Fibroblast of villous mesenchyme (primary cell): ENCODE measurements at regions not wholly inside any gene's neighbourhood (a gene's known extent, or its start where the extent isn't known, plus 50 kb on each side); places are given as distances from the start of the nearest gene placed in this dataset.
"Not testable (repeated sequence)": the region's sequence is repeated elsewhere in the genome, so short reads cannot be mapped to it uniquely, and the experiment has no call there.

Source experiments
- DNase-seq: peaks from one replicate; pipeline ENCODE4 v3.0.0-alpha.2; 2010; ENCODE audit warnings: low read depth
- H3K4me3 ChIP-seq: 2 replicates; pipeline ENCODE4 v1.5.1; 2011; ENCODE audit warnings: low read depth, mild to moderate bottlenecking, low read length
- TF ChIP-seq, protein P1 (sequence below): IDR thresholded peaks from 2 replicates; pipeline ENCODE4 v1.5.1; 2012; ENCODE audit warnings: low read depth, mild to moderate bottlenecking, low read length; ENCODE audit not compliant: insufficient read depth

DNA sequence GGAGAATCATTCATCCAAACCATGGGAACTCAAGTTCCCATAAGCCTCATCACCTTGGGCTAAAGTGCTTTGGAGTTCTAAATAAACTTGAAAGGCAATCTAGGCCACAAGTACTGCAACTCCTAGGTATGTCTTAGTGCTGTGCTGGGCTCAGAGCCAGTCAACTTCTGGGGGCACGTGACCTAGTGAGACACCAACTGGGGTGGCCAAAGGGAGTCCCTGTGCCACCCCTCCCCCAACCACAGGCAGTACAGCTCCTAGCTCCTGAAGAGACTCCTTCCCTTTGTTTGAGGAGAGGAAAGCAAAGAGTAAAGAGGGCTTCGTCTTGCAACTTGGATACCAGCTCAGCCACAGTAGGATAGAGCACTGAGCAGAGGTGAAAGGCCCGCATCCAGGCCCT is 154.2 kb upstream of the IL1RAPL2 start:
- H3K4me3 ChIP-seq, result no peak overlapping the region
- no peak for DNase-seq
- TF ChIP-seq, protein P1, sequence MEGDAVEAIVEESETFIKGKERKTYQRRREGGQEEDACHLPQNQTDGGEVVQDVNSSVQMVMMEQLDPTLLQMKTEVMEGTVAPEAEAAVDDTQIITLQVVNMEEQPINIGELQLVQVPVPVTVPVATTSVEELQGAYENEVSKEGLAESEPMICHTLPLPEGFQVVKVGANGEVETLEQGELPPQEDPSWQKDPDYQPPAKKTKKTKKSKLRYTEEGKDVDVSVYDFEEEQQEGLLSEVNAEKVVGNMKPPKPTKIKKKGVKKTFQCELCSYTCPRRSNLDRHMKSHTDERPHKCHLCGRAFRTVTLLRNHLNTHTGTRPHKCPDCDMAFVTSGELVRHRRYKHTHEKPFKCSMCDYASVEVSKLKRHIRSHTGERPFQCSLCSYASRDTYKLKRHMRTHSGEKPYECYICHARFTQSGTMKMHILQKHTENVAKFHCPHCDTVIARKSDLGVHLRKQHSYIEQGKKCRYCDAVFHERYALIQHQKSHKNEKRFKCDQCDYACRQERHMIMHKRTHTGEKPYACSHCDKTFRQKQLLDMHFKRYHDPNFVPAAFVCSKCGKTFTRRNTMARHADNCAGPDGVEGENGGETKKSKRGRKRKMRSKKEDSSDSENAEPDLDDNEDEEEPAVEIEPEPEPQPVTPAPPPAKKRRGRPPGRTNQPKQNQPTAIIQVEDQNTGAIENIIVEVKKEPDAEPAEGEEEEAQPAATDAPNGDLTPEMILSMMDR, result no peak

DNA sequence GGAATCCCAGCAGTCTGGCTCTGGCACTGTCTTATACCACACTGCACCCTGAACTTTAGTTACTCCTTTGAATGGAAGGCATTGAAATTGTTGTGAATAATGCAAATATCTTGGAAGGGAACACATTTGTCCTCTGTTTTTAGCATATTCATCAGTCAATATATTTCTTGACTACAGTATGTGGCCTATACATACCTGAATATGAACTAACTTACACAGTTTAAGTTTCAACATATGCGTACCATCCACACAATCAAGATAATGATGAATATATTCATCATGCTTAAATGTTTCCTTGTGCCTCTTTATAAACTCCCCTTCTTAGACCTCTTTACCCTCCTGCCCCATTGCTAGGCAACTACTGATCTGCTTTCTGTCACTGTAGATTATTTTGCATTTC is 145.7 kb upstream of the ESX1 start:
- no peak overlapping the region for H3K4me3 ChIP-seq
- TF ChIP-seq, protein P1, result no peak
- no peak for DNase-seq

DNA sequence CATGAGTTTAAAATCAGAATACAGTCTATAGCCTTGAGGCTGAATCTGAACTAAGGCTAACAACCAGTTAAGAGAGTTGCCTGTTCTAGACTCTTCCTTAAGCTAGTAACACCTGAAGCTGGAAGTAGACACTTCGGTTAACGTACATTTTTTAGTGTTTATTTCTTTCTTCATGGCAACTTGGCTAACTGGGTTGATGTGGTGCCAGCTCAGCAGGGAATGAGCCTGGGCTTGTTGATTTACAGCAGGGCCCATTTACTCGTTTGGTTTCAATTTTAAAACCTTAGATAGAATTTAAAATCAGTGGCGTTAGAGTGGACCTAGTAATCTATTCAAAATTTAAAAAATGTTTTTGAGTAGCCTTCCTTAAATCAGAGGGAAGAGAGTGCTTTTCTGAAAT is 137.6 kb upstream of the ESX1 start:
- TF ChIP-seq, protein P1, result no peak
- no peak overlapping the region for H3K4me3 ChIP-seq
- no peak for DNase-seq

DNA sequence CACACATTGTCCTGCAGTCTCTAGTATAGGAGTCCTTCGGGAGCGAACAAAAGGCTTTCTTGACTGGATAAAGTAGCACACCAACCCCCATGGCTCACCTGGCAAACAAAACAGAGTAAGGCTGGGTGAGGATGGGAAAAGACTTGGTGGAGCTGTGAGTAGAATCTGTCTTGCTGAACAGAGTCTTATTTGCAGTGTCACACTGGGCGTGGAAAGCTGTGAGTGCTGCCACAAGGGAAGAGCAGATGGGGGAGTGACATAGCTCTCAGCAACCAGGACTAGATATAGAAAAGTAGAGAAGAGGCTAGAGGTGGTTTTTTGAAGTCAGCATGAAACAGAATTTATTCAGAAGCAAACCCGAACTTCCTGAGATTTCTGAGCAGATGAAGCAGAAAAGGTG is 137.2 kb upstream of the ESX1 start:
- no peak for DNase-seq
- TF ChIP-seq, protein P1, result no peak
- H3K4me3 ChIP-seq, result no peak overlapping the region

DNA sequence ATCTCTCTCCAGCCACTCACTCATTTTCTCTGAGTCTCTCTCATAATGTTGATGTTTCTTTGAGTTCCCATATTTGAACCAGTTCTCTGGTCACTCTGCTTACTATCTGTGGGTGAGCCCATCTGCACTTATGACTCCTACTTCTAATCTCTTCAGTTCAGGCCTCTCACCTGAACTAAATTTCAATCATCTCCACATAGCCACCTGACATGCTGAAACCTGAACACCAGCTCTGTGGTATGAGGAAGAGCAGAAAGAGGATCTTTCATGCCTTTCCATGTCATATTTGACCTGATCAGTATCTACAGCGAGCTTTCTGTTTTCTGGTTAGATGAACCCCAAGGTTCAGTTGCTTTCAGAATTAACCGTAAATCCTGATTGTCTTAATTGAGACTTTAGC is 122.2 kb upstream of the ESX1 start:
- DNase-seq, result no peak
- H3K4me3 ChIP-seq, result no peak overlapping the region
- TF ChIP-seq, protein P1, result no peak

DNA sequence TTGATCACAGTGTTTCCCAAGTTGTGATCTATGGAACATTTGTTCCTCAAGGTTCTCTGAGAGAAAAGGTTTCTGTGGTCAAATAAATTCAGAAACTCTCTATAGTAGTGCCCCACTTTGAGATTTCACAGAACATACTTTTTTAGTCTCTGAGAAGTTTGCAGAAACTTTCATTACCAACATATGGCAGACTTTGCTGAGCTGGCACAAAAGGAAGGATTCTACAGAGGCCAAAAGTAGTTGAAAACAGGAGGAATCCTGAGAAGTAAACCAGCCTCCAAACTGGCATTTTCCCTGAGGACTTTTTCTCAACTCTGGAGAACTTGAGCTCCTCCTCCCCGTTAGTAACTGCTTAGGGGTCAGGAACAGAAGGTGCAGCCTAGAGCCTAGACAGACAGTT is 117.8 kb upstream of the ESX1 start:
- TF ChIP-seq, protein P1, result no peak
- H3K4me3 ChIP-seq, result no peak overlapping the region
- no peak for DNase-seq

DNA sequence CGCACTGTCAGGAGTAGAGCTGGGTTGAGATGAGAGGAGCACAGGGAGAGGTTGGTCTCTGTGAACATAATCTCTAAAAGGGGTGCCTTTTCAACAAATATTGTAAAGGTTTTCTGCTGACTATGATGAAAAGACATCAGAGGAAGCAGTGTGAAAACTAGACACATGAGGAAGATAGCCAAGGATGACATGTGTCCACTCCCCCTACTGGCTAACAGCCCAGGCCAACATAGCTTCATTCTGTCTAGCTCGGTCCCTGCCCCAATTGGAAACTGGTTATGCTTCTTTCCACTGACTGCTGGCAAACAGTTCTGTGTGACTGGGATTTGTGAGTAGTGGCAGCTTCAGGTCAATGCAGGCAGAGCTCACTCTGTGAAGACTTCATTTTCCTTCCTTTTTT is 115.4 kb upstream of the ESX1 start:
- no peak for DNase-seq

DNA sequence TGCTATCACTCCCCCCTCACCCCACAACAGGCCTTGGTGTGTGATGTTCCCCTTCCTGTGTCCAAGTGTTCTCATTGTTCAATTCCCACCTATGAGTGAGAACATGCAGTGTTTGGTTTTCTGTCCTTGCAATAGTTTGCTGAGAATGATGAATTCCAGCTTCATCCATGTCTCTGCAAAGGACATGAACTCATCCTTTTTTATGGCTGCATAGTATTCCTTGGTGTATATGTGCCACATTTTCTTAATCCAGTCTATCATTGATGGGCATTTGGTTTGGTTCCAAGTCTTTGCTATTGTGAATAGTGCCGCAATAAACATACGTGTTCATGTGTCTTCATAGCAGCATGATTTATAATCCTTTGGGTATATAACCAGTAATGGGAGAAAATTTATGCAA is 106.0 kb upstream of the ESX1 start:
- not testable (repeated sequence) for H3K4me3 ChIP-seq, DNase-seq

More for the DNA sequence above, 115.4 kb upstream of the ESX1 start:
- no peak overlapping the region for H3K4me3 ChIP-seq
- TF ChIP-seq, protein P1, result peak; percentile 29
